ENCODE measurements at regions not wholly inside any gene's neighbourhood (a gene's known extent, or its start where the extent isn't known, plus 50 kb on each side); places are given as distances from the start of the nearest gene placed in this dataset.
"Not testable (repeated sequence)": the region's sequence is repeated elsewhere in the genome, so short reads cannot be mapped to it uniquely, and the experiment has no call there.

DNA sequence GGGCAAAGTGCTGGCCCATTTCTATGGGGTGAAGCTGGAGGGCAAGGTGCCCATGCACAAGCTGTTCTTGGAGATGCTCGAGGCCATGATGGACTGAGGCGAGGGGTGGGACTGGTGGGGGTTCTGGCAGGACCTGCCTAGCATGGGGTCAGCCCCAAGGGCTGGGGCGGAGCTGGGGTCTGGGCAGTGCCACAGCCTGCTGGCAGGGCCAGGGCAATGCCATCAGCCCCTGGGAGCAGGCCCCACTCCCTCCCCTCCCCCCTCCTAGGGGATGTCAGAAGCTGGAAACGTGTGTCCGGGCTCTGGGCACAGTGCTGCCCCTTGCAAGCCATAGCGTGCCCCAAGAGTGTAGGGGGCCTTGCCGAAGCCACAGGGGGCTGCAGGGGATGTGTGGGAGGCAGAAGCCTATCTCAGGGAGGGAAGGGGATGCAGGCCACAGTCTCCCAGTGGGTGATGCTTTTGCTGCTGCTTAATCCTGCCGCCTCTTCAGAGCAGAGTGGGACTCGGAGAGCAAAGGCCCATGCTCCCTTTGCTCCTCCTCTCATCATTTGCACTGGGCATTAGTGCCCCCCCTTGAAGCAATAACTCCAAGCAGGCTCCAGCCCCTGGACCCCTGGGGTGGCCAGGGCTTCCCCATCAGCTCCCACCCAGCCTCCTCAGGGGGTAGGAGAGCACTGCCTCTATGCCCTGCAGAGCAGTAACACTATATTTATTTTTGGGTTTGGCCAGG, 85.2 kb downstream of the MRPL57 start:
- DNase-seq (ENCODE audit: low spot score): not testable (repeated sequence)

DNA sequence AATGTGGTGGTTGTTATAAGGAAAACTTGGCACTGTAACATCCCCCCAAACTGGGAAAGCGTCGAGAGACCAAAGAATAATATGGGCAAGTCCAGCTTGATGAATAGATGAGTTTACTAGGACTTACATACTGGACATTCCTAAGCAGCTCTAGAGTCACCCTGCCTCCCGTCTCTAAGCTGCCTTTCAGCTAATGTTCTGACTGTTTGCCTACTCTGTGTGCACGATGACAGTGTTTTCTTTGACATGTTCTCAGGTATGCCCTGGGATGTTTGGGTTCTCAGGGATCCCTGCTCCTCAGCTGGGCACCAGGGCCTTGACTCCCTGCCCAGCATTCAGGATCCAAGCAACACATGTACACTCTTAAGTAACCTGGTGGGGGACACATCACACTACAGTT, 87.5 kb downstream of the MRPL57 start:
- not testable (repeated sequence) for DNase-seq (ENCODE audit: low spot score)

DNA sequence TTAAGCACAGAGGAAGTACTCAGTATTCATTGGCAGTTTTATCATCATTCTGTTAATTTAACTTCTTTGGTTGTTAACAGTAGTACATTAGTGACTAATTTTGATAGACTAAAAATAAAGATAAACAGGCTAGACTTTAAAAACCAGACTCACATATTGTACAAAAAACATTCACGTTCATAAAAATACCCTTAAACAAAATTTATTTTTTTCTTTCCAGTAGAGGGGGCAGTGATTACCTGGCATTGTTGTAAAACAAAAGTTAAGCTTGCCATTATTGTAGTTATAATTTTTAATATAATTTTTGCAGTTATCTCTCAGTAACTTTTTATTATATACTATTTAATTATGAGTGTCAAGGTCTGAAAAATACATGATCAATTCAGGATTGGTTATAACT, 92.0 kb downstream of the MRPL57 start:
- not testable (repeated sequence) for DNase-seq (ENCODE audit: low spot score)

- DNase-seq (ENCODE audit: low spot score): not testable (repeated sequence)
These were observed 96.0 kb downstream of the MRPL57 start for GRCh38 chr13:21272439-21272838.

DNA sequence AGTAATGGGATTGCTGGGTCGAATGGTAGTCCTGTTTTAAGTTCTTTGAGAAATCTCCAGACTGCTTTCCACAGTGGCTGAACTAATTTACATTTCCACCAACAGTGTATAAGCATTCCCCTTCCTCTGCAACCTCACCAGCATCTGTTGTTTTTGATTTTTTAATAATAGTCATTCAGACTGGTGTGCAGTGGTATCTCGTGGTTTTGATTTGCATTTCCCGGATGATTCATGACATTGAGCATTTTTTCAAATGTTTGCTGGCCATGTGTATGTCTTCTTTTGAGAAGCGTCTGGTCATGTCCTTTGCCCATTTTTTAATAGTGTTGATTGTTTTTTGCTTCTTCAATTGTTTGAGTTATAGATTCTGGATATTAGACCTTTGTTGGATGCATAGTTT, 98.0 kb downstream of the MRPL57 start:
- DNase-seq (ENCODE audit: low spot score): not testable (repeated sequence)

DNA sequence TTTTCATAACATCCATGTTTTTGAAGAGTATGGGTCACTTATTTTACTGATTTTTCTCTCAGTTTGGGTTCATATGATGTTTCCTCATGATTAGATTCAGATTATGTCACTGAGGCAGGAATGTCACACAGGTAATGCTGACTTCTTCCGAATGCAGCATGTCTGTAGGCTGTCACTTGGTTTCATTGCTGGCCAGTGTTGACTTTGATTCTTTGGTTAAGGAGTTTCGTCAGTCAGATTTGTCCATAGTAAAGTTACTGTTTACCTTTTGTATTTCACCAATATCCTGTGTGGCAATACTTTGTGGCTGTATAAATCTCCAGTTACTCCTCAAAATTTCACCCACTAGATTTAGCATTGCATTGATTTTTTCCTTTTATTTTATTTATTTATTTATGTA, 105.6 kb downstream of the MRPL57 start:
- no peak for DNase-seq (ENCODE audit: low spot score)

DNA sequence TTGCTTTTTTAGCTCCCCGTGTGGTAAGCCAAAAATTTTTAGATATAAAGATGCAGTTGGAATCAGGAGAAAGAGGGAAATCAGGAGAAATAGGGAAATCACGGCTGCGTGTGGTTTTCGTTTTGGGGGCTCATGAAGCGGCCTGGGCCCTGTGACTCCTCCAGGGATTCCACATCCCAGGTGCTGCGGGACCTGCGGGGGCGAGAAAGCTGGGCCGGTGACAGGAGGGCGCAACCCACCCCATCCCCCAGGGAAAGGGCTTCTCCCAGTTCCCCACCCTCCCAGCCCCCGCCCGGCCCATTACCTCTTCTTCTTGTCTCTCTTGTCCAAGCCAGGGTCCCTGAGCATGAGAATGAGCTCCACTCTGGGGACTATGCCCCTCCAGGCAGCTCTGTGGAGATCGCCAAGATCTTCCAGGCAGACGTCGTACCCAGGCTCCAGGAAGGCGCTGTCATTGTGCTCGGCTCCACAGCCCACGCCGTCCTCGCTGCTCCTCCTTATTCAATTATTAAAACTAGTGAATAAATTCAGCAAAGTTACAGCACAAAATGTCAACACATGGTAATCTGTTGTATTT, 111.0 kb downstream of the MRPL57 start:
- DNase-seq (ENCODE audit: low spot score): no peak

DNA sequence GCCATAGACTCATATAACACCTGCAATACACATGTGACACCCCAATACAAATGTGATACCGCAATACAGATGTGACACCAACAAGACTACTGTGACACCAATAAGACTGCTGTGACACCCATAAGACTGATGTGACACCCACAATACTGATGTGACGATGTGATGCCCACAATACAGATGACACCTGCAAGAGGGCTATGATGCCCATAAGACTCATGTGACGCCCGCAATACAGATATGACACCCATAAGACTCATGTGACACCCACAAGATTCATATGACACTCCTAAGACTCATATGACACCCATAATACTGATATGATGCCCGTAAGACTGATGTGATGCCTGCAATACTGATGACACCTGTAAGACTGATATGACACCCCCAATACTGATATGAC, 113.0 kb downstream of the MRPL57 start:
- no peak for DNase-seq (ENCODE audit: low spot score)

GRCh38 chr13:21290442-21291002, 114.1 kb downstream of the MRPL57 start:
- not testable (repeated sequence) for DNase-seq (ENCODE audit: low spot score)

DNA sequence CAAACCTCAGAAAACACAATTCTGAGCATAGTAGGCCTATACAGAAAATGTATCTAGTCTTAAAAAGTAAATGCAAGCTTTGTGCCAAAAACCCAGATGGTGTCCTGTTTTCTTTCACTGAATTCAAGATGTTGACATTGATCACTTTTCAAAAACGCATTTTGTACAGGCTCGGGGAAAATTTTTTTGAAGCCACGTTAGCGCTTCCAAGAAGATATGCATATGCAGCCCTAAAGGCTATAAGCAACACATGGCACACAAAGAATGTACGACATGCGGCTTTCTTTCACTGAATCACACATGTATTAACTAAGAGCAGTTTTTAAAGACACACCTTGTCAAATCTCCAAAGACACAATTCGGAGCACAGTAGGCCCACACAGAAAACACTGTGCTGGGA, 115.4 kb downstream of the MRPL57 start:
- no peak for DNase-seq (ENCODE audit: low spot score)

- peak; percentile 70 for DNase-seq (ENCODE audit: low spot score)
These were observed 120.5 kb downstream of the MRPL57 start for GRCh38 chr13:21296991-21297390.

DNA sequence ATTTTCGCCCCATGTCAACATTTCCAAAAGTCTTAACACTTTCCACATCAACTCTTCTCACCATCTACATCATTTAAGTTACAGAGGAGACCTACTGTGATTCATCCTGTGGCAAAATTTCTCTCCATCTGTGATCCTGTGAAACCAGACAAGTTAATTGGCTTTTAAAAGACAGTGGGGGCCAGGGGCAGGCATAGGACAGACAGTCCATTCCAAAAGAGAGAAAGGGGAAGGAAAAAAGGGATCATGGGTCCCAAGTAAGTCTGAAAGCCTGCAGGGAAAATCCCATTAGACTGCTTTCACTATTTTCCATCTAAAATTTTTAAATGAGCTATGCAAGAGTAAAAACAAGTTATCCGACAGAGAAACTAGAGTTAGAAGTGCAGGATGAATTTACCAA, 121.0 kb downstream of the MRPL57 start:
- no peak for DNase-seq (ENCODE audit: low spot score)

DNA sequence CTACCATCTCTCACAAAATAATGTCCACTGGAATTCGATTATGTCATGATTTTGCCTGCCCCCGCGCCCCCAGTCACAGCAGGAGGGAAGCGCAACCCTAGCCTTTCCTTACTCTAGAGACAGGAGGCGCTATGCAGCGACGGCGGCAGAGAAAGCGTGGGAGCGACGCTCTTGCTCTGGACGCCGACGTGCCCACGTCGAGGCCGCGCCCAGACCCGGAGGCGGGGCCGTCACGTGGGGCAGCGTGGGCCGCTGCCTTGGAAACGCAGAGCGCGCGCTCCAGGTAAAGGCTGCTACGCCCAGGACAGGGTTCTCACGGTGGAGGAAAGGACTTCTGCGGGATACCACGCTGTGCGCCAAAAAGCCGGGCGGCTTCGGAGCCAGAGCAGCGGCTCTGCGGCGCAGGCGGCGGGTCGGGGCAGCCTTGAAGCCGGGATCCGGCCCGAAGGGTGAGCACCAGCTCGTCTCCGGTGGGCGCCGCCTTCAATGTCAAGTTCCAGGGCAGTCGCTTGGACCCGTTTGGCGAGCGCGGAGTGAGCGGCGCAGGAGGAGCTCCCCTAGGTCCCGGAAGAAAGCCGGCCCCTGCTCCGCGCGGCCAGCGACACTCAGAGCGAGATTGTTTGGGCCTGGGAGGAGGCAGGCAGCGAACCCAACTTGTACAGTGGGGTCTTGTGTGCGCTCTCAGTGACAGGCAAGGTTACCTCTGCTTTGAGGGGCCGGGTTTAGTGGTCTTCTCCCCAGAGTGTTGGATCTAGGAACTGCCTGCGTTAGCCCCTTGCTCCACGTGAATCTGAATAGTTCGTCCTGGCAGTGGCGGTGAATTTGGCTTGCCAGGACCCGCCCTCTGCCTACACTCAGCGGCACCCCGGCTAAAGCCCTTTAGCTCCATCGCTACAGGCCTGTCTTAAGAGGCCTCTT, 121.7 kb downstream of the MRPL57 start:
- peak; percentile 99 for DNase-seq (ENCODE audit: low spot score)

DNA sequence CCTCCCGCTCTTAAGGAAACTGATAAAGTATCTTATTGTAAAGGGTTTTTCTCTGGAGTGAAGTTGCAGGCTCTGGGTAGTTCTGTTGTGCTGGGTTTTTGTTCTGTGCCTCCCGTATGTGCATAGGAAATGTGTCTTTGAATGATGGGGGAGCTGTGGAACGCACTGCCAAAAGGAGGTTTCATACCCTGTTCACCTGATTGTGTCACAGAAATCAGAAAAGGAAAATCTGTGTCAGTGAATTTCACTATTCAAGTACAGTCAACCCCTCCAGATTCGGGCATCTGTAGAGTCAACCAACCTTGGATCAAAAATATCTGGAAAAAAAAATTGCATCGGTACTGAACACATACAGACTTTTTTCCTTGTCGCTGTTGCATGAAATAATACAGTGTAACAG, 127.8 kb downstream of the MRPL57 start:
- no peak for DNase-seq (ENCODE audit: low spot score)

GRCh38 chr13:21306300-21307073, 130.0 kb downstream of the MRPL57 start:
- not testable (repeated sequence) for DNase-seq (ENCODE audit: low spot score)

DNA sequence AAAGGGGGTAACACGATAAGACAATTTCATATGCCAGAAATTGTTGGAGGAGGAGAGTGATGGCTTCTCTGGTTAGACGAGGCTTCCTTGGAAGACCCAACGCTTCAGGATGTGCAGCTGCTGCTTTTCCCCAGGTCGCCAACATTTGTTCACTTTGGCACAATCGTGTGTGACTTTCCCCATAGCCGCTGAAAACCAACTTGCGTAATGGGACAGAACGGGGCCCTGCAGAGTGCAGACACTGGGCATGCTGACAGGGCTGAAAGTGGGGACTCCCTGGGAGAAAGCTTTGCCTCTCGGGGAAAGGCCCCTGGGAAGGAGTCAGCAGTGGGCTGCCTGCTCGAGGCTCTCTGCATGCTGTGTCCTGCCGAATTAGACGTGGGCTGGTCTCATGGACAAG, 130.7 kb downstream of the MRPL57 start:
- DNase-seq (ENCODE audit: low spot score): not testable (repeated sequence)

- no peak for DNase-seq (ENCODE audit: low spot score)
These were observed 132.4 kb downstream of the MRPL57 start for GRCh38 chr13:21308906-21309305.

DNA sequence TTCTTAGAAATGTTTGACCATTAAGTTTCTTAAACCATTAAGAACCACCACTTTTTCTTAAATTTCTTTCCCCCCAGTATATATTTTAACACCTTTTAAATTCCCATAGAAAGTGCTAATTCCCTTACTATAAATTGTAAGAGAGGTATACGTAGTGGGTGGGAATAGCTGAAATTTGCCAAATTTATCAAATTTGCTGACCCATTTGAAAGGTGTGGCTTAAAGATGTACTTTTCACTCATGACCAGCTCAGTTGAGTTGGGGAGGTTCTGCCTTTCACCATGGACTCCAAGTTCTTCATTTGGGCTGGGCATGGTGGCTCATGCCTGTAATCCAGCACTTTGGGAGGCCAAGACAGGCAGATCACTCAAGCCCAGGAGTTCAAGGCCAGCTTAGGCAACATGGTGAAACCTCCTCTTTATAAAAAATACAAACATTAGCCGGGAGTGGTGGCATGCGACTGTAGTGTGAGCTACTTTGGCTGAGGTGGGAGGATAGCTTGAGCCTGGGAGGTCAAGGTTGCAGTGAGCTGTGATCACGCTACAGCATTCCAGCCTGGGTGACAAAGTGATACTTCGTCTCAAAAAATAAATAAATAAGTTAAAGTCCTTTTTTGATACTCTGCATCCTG, 133.2 kb downstream of the MRPL57 start:
- DNase-seq (ENCODE audit: low spot score): no peak

- no peak for DNase-seq (ENCODE audit: low spot score)
These were observed 133.8 kb downstream of the MRPL57 start for GRCh38 chr13:21310220-21310619.

- not testable (repeated sequence) for DNase-seq (ENCODE audit: low spot score)
These were observed 138.5 kb downstream of the MRPL57 start for GRCh38 chr13:21314976-21315375.

- DNase-seq (ENCODE audit: low spot score): no peak
These were observed 139.9 kb downstream of the MRPL57 start for GRCh38 chr13:21316376-21316775.
